GM19023 (cell line): ENCODE measurements at regions not wholly inside any gene's neighbourhood (a gene's known extent, or its start where the extent isn't known, plus 50 kb on each side); places are given as distances from the start of the nearest gene placed in this dataset.

Source experiments
- ATAC-seq: cut with Tn5 transposase; IDR thresholded peaks from one replicate; pipeline ENCODE4 v1.9.1; 2021; ENCODE audit warnings: mild to moderate bottlenecking, moderate library complexity; ENCODE audit not compliant: unreplicated experiment

GRCh38 chr3:66744521-66744920, 243.7 kb upstream of the LRIG1 start:
- no peak for ATAC-seq

- no peak for ATAC-seq
Measured at GRCh38 chr3:66744986-66745385, 244.2 kb upstream of the LRIG1 start.

GRCh38 chr3:66747261-66747660, 246.4 kb upstream of the LRIG1 start:
- no peak for ATAC-seq

- no peak for ATAC-seq
Measured at GRCh38 chr3:66747696-66748095, 246.9 kb upstream of the LRIG1 start.

DNA sequence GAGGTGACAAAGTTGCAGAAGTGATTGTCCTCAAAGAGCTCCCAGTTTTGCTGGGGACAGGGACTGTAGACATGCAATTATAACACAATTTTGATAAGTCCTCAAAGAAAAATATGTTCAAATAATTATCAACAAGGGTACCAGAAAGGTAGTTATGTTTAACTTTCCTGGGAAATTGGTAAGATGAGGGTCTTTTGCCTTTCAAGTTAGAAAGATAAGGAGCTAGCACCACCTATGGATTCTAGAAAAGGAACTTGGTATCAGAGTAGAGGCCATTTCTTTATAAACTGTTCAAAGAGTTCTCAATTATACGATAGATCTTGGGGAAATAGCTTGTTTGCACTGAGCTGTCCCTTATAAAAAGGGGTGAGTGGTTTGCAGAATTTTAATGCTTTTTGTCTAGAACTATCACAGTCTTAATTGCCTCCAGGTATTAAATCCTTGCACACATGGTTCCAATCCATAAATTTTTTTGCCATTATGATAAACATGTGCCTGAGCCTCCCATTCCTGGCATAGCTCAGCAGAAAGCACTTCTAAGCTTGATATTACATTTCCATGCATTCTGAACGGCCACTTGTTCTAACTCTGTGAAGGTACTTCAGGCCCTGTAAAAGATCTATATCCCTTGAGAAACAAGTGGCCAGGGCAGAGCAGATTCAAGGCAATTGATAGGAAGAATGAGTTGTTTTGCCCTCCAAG, 247.5 kb upstream of the LRIG1 start:
- no peak for ATAC-seq

- ATAC-seq: no peak
Measured at GRCh38 chr3:66751842-66752241, 246.3 kb upstream of the KBTBD8 start.

DNA sequence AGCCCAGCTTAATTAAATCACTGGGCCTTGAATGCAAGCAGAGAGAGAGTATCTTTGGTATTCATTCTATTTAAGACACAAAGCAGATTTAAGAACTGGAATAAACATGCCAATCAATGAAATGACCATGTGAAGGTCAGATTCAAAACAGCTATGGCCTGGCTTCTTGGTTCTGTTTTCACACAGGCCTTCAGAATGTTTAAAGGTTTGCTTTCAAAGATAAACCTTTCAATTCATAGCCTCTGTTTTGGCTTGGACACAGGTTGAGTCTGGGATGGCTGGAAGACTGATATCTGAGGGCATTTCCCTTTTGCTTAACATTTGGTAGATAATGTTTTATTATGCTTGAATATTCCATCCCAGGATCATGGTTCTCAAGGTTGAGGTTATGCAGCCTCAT, 244.4 kb upstream of the KBTBD8 start:
- ATAC-seq: no peak

GRCh38 chr3:66754613-66755012, 243.5 kb upstream of the KBTBD8 start:
- no peak for ATAC-seq

GRCh38 chr3:66755924-66756323, 242.2 kb upstream of the KBTBD8 start:
- ATAC-seq: no peak

- no peak for ATAC-seq
Measured at GRCh38 chr3:66756468-66757036, 241.6 kb upstream of the KBTBD8 start.

DNA sequence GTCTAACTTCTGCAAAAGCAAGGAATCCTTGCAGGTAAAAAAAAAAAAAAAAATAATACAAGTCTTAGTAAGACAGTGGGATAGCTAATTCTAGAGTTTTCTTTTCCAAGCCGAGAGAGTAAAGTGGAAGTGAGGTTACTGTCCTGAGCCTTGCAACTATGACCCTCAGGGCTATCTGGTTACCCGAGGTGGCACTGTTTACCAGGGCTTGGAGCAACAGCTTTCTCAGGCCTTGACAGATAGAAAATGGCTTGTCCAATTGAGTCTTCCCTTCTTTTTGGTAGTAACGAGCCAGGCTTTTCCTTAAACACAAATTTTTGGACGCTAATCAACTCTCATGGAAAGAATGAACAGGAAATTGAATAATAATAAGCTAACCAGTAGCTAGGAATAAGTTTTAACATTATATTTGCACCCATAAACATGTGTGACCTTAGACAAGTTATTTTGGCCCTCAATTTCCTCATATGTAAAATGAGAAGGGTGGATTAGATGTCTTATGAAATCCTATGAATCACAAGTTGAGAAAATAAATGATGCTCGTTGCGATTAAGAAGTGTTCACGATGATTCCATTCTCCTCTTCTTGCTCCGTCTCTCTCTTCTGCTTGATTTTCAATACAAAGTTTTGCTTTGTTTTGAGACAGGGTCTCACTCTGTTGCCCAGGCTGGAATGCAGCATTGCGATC, 236.9 kb upstream of the KBTBD8 start:
- no peak for ATAC-seq

DNA sequence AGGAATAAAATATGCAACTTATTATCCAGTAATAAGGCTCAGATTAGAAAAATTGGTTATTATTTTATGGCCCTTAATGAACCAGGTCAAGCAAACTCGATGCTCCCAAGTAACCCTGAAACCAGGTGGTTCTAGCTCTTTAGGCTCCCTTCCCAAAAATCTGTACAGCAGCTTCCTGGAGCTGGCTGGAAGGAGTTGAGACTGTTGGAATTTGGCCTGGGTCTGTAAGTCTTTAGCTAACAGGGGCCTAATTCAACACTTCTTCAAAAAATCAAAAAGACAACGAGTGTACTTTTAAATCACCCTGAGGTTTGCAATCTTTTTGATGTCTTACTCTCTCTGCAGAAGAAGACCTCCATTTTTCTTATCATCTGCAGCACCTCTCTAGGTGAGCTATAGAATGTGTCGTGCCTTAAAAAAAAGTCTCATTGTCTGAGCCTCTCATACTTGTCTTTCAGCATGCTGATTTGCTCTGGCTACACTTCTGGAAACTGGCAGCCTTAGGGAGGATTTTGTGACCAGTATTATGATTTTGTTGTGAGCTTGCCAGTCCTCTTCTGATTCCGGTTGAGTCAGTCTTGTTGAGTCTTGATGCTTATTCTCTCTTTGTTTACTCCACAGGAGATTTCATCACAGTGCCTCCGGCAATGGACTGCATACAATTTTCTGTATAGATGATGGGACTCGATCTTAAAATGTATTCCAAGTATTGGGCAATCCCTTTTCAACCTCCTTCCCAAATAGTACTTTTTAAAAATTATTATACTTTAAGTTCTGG, 235.0 kb upstream of the KBTBD8 start:
- no peak for ATAC-seq

DNA sequence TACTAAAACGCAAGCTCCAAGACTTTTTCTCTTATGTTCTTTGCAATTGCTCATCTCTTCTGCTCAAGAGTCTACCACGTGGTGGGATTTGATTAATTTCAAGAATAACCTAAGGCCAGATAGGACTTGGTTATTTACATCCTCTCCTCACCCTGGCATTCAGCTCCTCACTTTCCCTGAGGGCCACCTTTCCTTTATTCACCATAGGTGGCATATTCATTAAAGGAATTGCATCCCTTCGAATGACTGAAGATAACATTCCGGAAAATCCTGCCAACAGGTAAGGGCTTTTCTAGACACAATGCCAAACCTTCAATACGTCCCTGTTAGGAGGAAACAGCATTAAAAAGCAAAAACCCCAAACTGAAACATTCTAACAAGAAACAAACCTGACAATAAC, 220.0 kb upstream of the KBTBD8 start:
- no peak for ATAC-seq

DNA sequence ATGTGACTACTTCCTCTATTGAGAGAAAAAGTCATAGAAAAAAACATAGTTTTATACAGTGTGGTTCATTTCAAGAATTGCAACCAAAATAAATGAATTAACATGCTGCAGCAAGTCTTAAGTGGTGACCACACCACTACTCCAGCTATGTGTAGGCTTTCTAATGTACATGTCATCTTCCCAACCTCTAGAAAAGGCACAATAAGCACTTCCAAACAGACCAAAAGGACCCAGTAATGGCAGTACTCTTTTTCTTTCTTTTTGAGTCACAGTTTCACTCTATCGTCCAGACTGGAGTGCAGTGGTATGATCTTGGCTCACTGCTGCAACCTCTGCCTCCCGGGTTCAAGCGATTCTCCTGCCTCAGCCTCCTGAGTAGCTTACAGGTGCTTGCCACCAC, 219.3 kb upstream of the KBTBD8 start:
- ATAC-seq: no peak

GRCh38 chr3:66785191-66785909, 212.8 kb upstream of the KBTBD8 start:
- ATAC-seq: no peak

- ATAC-seq: no peak
Measured at GRCh38 chr3:66789580-66790237, 208.4 kb upstream of the KBTBD8 start.

GRCh38 chr3:66792086-66792485, 206.0 kb upstream of the KBTBD8 start:
- no peak for ATAC-seq

GRCh38 chr3:66795365-66795764, 202.7 kb upstream of the KBTBD8 start:
- no peak for ATAC-seq

DNA sequence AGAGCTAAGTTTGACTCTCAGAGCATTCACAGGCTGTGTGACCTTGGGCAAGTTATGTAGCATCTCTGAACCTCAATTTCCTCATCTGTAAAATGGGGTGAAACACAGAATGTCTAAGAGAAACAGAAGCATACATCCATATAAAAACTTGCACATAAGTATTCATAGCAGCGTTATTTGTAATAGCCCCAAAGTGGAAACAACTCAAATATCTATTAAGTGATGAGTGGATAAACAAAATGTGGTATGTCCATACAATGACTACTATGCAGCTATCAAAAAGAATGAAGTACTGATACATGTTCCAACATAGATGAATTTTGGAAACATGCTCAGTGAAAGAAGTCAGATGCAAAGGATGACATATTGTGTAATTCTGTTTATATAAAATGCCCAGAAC, 201.8 kb upstream of the KBTBD8 start:
- ATAC-seq: no peak

DNA sequence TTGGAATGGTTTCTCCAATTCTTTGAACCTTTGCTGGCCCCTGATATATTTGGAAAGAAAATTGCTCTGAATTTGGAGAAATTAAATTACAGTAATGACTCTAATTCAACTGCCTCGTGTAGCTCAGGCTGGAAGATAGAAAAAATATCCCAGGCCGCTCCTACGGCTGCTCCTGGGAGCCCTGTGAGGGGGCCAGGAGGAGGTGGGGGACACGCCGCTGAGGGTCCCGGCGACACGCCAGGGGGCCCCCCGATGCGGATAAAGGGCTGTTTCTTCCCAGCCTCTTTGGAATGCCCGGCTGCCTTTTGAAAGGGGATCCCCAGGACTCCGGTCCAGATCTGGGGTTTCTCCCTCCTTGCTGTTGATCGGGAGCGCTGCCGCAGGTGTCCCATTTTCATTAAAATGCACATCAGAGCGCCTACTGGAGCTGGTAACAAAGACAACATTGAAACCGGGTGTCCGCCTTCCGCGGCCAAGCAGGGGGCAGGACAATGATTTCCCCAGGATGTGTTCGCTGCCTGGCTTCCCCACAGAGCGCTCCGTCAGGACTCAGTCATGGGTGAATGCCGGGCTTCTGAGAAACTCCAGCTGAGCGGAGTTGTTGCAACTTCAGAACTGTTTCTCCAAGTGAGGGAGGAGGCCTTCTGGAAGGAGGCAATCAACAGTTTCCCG, 200.1 kb upstream of the KBTBD8 start:
- ATAC-seq: no peak
